ENCODE measurements at regions not wholly inside any gene's neighbourhood (a gene's known extent, or its start where the extent isn't known, plus 50 kb on each side); places are given as distances from the start of the nearest gene placed in this dataset.

- TF ChIP-seq, protein P1, sequence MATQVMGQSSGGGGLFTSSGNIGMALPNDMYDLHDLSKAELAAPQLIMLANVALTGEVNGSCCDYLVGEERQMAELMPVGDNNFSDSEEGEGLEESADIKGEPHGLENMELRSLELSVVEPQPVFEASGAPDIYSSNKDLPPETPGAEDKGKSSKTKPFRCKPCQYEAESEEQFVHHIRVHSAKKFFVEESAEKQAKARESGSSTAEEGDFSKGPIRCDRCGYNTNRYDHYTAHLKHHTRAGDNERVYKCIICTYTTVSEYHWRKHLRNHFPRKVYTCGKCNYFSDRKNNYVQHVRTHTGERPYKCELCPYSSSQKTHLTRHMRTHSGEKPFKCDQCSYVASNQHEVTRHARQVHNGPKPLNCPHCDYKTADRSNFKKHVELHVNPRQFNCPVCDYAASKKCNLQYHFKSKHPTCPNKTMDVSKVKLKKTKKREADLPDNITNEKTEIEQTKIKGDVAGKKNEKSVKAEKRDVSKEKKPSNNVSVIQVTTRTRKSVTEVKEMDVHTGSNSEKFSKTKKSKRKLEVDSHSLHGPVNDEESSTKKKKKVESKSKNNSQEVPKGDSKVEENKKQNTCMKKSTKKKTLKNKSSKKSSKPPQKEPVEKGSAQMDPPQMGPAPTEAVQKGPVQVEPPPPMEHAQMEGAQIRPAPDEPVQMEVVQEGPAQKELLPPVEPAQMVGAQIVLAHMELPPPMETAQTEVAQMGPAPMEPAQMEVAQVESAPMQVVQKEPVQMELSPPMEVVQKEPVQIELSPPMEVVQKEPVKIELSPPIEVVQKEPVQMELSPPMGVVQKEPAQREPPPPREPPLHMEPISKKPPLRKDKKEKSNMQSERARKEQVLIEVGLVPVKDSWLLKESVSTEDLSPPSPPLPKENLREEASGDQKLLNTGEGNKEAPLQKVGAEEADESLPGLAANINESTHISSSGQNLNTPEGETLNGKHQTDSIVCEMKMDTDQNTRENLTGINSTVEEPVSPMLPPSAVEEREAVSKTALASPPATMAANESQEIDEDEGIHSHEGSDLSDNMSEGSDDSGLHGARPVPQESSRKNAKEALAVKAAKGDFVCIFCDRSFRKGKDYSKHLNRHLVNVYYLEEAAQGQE (IDR thresholded peaks at IDR 0.05), result no peak
- TF ChIP-seq HOXA7 (CRISPR knock-in tag; IDR thresholded peaks at IDR 0.05), result no peak
- no peak for TF ChIP-seq EP300 (IDR thresholded peaks at IDR 0.05)
- TF ChIP-seq HDAC2 (IDR thresholded peaks at IDR 0.05), result no peak
- TF ChIP-seq ESRRA (IDR thresholded peaks at IDR 0.05; ENCODE audit: borderline replicate concordance, low read length), result no peak
- no peak for TF ChIP-seq POLR2A (IDR thresholded peaks at IDR 0.05; ENCODE audit: low read length)
- TF ChIP-seq, protein P2, sequence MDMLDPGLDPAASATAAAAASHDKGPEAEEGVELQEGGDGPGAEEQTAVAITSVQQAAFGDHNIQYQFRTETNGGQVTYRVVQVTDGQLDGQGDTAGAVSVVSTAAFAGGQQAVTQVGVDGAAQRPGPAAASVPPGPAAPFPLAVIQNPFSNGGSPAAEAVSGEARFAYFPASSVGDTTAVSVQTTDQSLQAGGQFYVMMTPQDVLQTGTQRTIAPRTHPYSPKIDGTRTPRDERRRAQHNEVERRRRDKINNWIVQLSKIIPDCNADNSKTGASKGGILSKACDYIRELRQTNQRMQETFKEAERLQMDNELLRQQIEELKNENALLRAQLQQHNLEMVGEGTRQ (IDR thresholded peaks at IDR 0.05), result no peak
- no peak for TF ChIP-seq HOXB13 (CRISPR knock-in tag; IDR thresholded peaks at IDR 0.05; ENCODE audit: low read depth)
- TF ChIP-seq HMGXB4 (CRISPR knock-in tag; IDR thresholded peaks at IDR 0.05; ENCODE audit: borderline replicate concordance), result no peak
- no peak for TF ChIP-seq KDM5A (IDR thresholded peaks at IDR 0.05)
Observed at GRCh38 chr2:5389740-5390139, 302.4 kb upstream of the SOX11 start.
